ENCODE measurements at regions not wholly inside any gene's neighbourhood (a gene's known extent, or its start where the extent isn't known, plus 50 kb on each side); places are given as distances from the start of the nearest gene placed in this dataset.

GRCh38 chr15:46696281-46696680 is 1021.0 kb upstream of the SEMA6D start:
- intact Hi-C loops (cut with micrococcal nuclease; ENCODE audit: unreplicated experiment) (no loop called here), in situ Hi-C loops (cut with MboI) (no loop called here)
- FAIRE-seq (no peak), ATAC-seq (no peak), DNase-seq (ENCODE audit: low read depth, low spot score) (no peak)
- Histone ChIP-seq H3K9ac (ENCODE audit: control insufficient read depth, insufficient read depth, low read length) (no peak overlapping the region), H3K36me3 (ENCODE audit: control insufficient read depth in 2 of 2, insufficient read depth in 2 of 2, low read length in 1 of 2) (no peaks in the 10 kb centered on the region), H3K9me3 (replicated peaks; ENCODE audit: control insufficient read depth, insufficient read depth, low read length) (no peaks in the 10 kb centered on the region), H3K4me1 (ENCODE audit: control insufficient read depth, insufficient read depth, low read length) (no peaks in the 10 kb centered on the region), H2AFZ (ENCODE audit: control insufficient read depth, low read depth, low read length) (no peak overlapping the region), H3K27me3 (replicated peaks in 1 of 2; ENCODE audit: control insufficient read depth in 2 of 2, insufficient read depth in 2 of 2, low read length in 1 of 2) (no peaks in the 10 kb centered on the region), H3K4me3 (no peak overlapping the region), H3K27ac (ENCODE audit: control insufficient read depth, insufficient read depth) (no peak overlapping the region), H3K4me2 (ENCODE audit: control insufficient read depth, insufficient read depth) (no peak overlapping the region), H4K20me1 (ENCODE audit: control insufficient read depth, insufficient read depth) (no peaks in the 10 kb centered on the region), H3K79me2 (ENCODE audit: control insufficient read depth, insufficient read depth, low read length) (no peaks in the 10 kb centered on the region)
- POLR2A ChIA-PET = no interaction called here
- SMC1A ChIA-PET (ENCODE audit: uncharacterized antibody, unreplicated experiment) = interaction anchor here (0.6 kb wide), 1 partner anchor 243 kb away, joined by 3 read pairs; no protein-coding TSS in a partner anchor
- no peak for TF ChIP-seq GABPA (IDR thresholded peaks at IDR 0.05; ENCODE audit: low read depth)
- no peak for TF ChIP-seq IRF3 (IDR thresholded peaks at IDR 0.05)
- TF ChIP-seq SIN3A (IDR thresholded peaks at IDR 0.05; ENCODE audit: low read depth, low read length) = no peak
- no peak for TF ChIP-seq POLR2A (IDR thresholded peaks at IDR 0.05; ENCODE audit: low read depth, low read length)
- CTCF ChIA-PET = no interaction called here
- whole genome bisulfite sequencing (ENCODE audit: insufficient coverage, insufficient replicate concordance, low lambda C conversion rate, missing lambda C conversion rate) = 0% methylated on average over 1 of the region's 1 CpG
- RAD21 ChIA-PET (ENCODE audit: unreplicated experiment) = interaction anchor here (1.6 kb wide), 1 partner anchor 9 kb away, joined by 6 read pairs; no protein-coding TSS in a partner anchor
- no TSS peak for BruUV-seq (replicated peaks)

- intact Hi-C loops (cut with micrococcal nuclease; ENCODE audit: unreplicated experiment) = no loop called here
- Histone ChIP-seq H3K9ac (ENCODE audit: control insufficient read depth, insufficient read depth, low read length) (no peak overlapping the region), H3K4me2 (ENCODE audit: control insufficient read depth, insufficient read depth) (no peak overlapping the region), H3K79me2 (ENCODE audit: control insufficient read depth, insufficient read depth, low read length) (no peaks in the 10 kb centered on the region), H3K4me1 (ENCODE audit: control insufficient read depth, insufficient read depth, low read length) (no peaks in the 10 kb centered on the region), H3K9me3 (replicated peaks; ENCODE audit: control insufficient read depth, insufficient read depth, low read length) (no peaks in the 10 kb centered on the region), H3K27me3 (replicated peaks in 1 of 2; ENCODE audit: control insufficient read depth in 2 of 2, insufficient read depth in 2 of 2, low read length in 1 of 2) (no peaks in the 10 kb centered on the region), H3K4me3 (no peak overlapping the region), H2AFZ (ENCODE audit: control insufficient read depth, low read depth, low read length) (no peak overlapping the region), H3K27ac (ENCODE audit: control insufficient read depth, insufficient read depth) (no peak overlapping the region), H4K20me1 (ENCODE audit: control insufficient read depth, insufficient read depth) (no peaks in the 10 kb centered on the region), H3K36me3 (ENCODE audit: control insufficient read depth in 2 of 2, insufficient read depth in 2 of 2, low read length in 1 of 2) (no peaks in the 10 kb centered on the region)
- ChIA-PET SMC1A (ENCODE audit: uncharacterized antibody, unreplicated experiment) (no interaction called here), RAD21 (ENCODE audit: unreplicated experiment) (no interaction called here), CTCF (no interaction called here), POLR2A (no interaction called here)
- 0% methylated on average over 1 of the region's 1 CpG for WGBS (ENCODE audit: insufficient coverage, insufficient replicate concordance, low lambda C conversion rate, missing lambda C conversion rate)
- no peak for ATAC-seq
- DNase-seq (ENCODE audit: low read depth, low spot score) = no peak
- no peak for FAIRE-seq
- no TSS peak for BruUV-seq (replicated peaks)
- in situ Hi-C loops (cut with MboI) = no loop called here
- TF ChIP-seq MYC (IDR thresholded peaks at IDR 0.05; ENCODE audit: insufficient read depth, insufficient read length, insufficient replicate concordance, low read length, severe bottlenecking) (no peak), ATF7 (IDR thresholded peaks at IDR 0.05; ENCODE audit: low read depth) (no peak), STAT3 (IDR thresholded peaks at IDR 0.05; ENCODE audit: low read depth, low read length) (no peak), BCL3 (IDR thresholded peaks at IDR 0.05; ENCODE audit: borderline replicate concordance, insufficient read depth, low read depth, low read length, poor library complexity, severe bottlenecking) (no peak), BHLHE40 (IDR thresholded peaks at IDR 0.05; ENCODE audit: borderline replicate concordance in 1 of 2, low read depth in 2 of 2, low read length in 1 of 2) (no peak), CEBPZ (IDR thresholded peaks at IDR 0.05; ENCODE audit: low read depth, low read length) (no peak), RB1 (IDR thresholded peaks at IDR 0.05; ENCODE audit: borderline replicate concordance) (no peak), TCF12 (IDR thresholded peaks at IDR 0.05; ENCODE audit: low read depth, low read length) (no peak), KDM1A (IDR thresholded peaks at IDR 0.05; ENCODE audit: borderline replicate concordance) (no peak), HDGF (IDR thresholded peaks at IDR 0.05) (no peak)
These were observed 1016.0 kb upstream of the SEMA6D start for GRCh38 chr15:46701346-46701745.

Measured in GM12878 (cell line).